ENCODE measurements at regions not wholly inside any gene's neighbourhood (a gene's known extent, or its start where the extent isn't known, plus 50 kb on each side); places are given as distances from the start of the nearest gene placed in this dataset.
"Not testable (repeated sequence)": the region's sequence is repeated elsewhere in the genome, so short reads cannot be mapped to it uniquely, and the experiment has no call there.

DNA sequence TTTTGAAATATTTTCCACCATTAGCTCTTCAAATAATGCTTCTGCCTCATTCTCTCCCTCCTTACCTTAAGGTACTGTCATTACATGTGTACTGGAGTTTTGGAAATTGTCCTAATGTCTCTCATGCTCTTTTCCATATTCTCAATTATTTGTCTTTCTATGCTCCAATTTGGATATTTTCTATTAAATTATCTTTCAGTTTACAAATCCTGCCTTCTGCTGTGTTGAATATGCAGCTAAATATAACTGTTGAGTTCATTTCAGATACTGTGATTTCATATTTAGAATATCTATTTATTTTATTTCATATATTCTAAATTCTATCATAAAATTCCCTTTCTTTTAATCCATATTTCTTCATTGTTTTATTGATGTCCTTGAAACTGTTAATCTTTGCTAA lies 388.0 kb upstream of the CDIN1 start:
- no peak for DNase-seq (ENCODE audit: unreplicated experiment)
- H3K36me3 Mint-ChIP-seq (ENCODE audit: insufficient read depth, unreplicated experiment), result no peaks in the 10 kb centered on the region
- H3K27ac Mint-ChIP-seq (ENCODE audit: low read depth, unreplicated experiment), result no peak overlapping the region
- BruUV-seq (replicated peaks), result no TSS peak
- H3K27me3 Mint-ChIP-seq (ENCODE audit: insufficient read depth, unreplicated experiment), result no peaks in the 10 kb centered on the region
- TF ChIP-seq, protein P1, sequence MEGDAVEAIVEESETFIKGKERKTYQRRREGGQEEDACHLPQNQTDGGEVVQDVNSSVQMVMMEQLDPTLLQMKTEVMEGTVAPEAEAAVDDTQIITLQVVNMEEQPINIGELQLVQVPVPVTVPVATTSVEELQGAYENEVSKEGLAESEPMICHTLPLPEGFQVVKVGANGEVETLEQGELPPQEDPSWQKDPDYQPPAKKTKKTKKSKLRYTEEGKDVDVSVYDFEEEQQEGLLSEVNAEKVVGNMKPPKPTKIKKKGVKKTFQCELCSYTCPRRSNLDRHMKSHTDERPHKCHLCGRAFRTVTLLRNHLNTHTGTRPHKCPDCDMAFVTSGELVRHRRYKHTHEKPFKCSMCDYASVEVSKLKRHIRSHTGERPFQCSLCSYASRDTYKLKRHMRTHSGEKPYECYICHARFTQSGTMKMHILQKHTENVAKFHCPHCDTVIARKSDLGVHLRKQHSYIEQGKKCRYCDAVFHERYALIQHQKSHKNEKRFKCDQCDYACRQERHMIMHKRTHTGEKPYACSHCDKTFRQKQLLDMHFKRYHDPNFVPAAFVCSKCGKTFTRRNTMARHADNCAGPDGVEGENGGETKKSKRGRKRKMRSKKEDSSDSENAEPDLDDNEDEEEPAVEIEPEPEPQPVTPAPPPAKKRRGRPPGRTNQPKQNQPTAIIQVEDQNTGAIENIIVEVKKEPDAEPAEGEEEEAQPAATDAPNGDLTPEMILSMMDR (IDR thresholded peaks at IDR 0.05; ENCODE audit: unreplicated experiment), result no peak
- no peak overlapping the region for H3K4me3 Mint-ChIP-seq (ENCODE audit: unreplicated experiment)
- POLR2A ChIA-PET, result no interaction called here
- intact Hi-C loops (cut with micrococcal nuclease), result no loop called here
- peaks cover 17% of the 10 kb centered on the region for H3K9me3 Mint-ChIP-seq (ENCODE audit: unreplicated experiment)
- no peaks in the 10 kb centered on the region for H3K4me1 Mint-ChIP-seq (ENCODE audit: insufficient read depth, unreplicated experiment)
- CTCF ChIA-PET, result no interaction called here

DNA sequence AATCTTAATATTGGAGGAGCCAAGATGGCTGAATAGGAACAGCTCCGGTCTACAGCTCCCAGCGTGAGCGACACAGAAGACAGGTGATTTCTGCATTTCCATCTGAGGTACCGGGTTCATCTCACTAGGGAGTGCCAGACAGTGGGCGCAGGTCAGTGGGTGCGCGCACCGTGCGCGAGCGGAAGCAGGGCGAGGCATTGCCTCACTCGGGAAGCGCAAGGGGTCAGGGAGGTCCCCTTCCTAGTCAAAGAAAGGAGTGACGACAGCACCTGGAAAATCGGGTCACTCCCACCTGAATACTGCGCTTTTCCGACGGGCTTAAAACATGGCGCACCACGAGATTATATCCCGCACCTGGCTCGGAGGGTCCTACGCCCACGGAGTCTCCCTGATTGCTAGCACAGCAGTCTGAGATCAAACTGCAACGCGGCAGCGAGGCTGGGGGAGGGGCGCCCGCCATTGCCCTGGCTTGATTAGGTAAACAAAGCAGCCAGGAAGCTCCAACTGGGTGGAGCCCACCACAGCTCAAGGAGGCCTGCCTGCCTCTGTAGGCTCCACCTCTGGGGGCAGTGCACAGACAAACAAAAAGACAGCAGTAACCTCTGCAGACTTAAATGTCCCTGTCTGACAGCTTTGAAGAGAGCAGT lies 383.9 kb upstream of the CDIN1 start:
- CTCF ChIA-PET; H3K36me3 Mint-ChIP-seq (ENCODE audit: insufficient read depth, unreplicated experiment); H3K27me3 Mint-ChIP-seq (ENCODE audit: insufficient read depth, unreplicated experiment); H3K4me3 Mint-ChIP-seq (ENCODE audit: unreplicated experiment); POLR2A ChIA-PET; intact Hi-C loops (cut with micrococcal nuclease); DNase-seq (ENCODE audit: unreplicated experiment); BruUV-seq (replicated peaks); H3K4me1 Mint-ChIP-seq (ENCODE audit: insufficient read depth, unreplicated experiment); H3K27ac Mint-ChIP-seq (ENCODE audit: low read depth, unreplicated experiment): not testable (repeated sequence)
- H3K9me3 Mint-ChIP-seq (ENCODE audit: unreplicated experiment), result peaks cover 12% of the 10 kb centered on the region

DNA sequence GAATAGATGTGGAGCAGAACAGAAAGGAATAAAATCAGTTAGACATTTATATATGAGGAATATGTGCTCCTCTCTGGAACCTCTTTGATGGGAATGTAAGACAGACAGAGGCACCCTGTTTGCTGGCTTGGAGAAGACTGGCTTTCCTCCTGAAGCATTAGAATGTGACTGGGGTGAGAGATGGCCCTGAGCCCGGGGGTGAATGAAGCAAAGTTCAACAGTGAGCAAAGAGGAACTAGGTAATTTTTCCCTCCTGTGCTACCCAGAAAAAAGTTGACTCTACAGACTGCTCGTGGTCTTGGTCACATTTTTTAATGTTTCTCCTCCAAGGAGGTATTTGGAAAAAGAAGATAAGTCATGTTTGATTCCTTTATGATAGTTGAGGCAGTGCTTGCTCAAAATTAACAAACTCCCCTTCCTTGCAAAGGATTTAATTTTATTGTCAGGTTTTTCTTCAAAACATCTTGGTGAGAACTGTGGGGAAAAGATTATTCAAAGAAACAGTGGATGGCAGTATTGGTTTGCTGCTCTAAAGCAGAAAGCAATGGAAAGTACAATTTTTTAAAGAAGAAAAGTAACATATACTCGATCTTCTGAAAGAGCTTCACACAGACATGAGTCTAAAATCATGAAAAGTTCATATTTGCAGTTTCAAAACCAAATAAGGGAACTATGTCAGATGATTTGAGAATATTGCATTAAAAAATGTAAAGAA lies 370.4 kb upstream of the CDIN1 start:
- H3K4me3 Mint-ChIP-seq (ENCODE audit: unreplicated experiment), result no peak overlapping the region
- H3K4me1 Mint-ChIP-seq (ENCODE audit: insufficient read depth, unreplicated experiment), result no peaks in the 10 kb centered on the region
- no TSS peak for BruUV-seq (replicated peaks)
- intact Hi-C loops (cut with micrococcal nuclease), result no loop called here
- no peaks in the 10 kb centered on the region for H3K36me3 Mint-ChIP-seq (ENCODE audit: insufficient read depth, unreplicated experiment)
- no peaks in the 10 kb centered on the region for H3K27me3 Mint-ChIP-seq (ENCODE audit: insufficient read depth, unreplicated experiment)
- peaks cover 10% of the 10 kb centered on the region for H3K9me3 Mint-ChIP-seq (ENCODE audit: unreplicated experiment)
- no peak for DNase-seq (ENCODE audit: unreplicated experiment)
- ChIA-PET CTCF (interaction anchor here (1.1 kb wide), 1 partner anchor 380 kb away, joined by 3 read pairs; no protein-coding TSS in a partner anchor), POLR2A (no interaction called here)
- TF ChIP-seq, protein P1 (IDR thresholded peaks at IDR 0.05; ENCODE audit: unreplicated experiment), result no peak
- no peak overlapping the region for H3K27ac Mint-ChIP-seq (ENCODE audit: low read depth, unreplicated experiment)

DNA sequence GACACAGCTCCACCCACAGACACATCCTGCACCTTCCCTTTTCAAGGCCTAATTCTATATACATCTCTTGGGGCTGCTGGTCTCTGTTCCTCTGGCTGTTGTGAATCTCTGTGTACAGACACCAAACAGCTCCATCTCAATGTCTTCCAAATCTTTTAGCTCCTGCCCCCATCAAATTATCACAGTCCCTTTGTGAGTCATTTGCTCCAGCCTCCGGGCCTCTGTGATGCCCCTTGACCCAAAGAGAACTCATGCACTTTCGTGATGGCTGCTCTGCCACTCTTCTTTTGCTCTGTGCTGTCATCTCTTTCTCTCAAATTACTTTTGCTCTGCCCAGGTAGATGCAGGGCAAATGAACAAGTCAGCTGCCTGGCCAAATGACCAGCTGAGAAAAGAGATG lies 369.0 kb upstream of the CDIN1 start:
- TF ChIP-seq, protein P1 (IDR thresholded peaks at IDR 0.05; ENCODE audit: unreplicated experiment), result no peak
- no peak overlapping the region for H3K27ac Mint-ChIP-seq (ENCODE audit: low read depth, unreplicated experiment)
- CTCF ChIA-PET, result interaction anchor here (0.6 to 1.1 kb wide), 2 partner anchors 379 to 596 kb away, joined by 3 read pairs; no protein-coding TSS in a partner anchor
- H3K36me3 Mint-ChIP-seq (ENCODE audit: insufficient read depth, unreplicated experiment), result no peaks in the 10 kb centered on the region
- H3K27me3 Mint-ChIP-seq (ENCODE audit: insufficient read depth, unreplicated experiment), result no peaks in the 10 kb centered on the region
- DNase-seq (ENCODE audit: unreplicated experiment), result no peak
- no peak overlapping the region for H3K4me3 Mint-ChIP-seq (ENCODE audit: unreplicated experiment)
- no TSS peak for BruUV-seq (replicated peaks)
- H3K9me3 Mint-ChIP-seq (ENCODE audit: unreplicated experiment), result peaks cover 7% of the 10 kb centered on the region
- intact Hi-C loops (cut with micrococcal nuclease), result no loop called here
- POLR2A ChIA-PET, result interaction anchor here (0.5 kb wide), 1 partner anchor 338 kb away, joined by 4 read pairs; no protein-coding TSS in a partner anchor
- H3K4me1 Mint-ChIP-seq (ENCODE audit: insufficient read depth, unreplicated experiment), result no peaks in the 10 kb centered on the region

Measured in MCF 10A (cell line).